ENCODE measurements at regions not wholly inside any gene's neighbourhood (a gene's known extent, or its start where the extent isn't known, plus 50 kb on each side); places are given as distances from the start of the nearest gene placed in this dataset.
"Not testable (repeated sequence)": the region's sequence is repeated elsewhere in the genome, so short reads cannot be mapped to it uniquely, and the experiment has no call there.

DNA sequence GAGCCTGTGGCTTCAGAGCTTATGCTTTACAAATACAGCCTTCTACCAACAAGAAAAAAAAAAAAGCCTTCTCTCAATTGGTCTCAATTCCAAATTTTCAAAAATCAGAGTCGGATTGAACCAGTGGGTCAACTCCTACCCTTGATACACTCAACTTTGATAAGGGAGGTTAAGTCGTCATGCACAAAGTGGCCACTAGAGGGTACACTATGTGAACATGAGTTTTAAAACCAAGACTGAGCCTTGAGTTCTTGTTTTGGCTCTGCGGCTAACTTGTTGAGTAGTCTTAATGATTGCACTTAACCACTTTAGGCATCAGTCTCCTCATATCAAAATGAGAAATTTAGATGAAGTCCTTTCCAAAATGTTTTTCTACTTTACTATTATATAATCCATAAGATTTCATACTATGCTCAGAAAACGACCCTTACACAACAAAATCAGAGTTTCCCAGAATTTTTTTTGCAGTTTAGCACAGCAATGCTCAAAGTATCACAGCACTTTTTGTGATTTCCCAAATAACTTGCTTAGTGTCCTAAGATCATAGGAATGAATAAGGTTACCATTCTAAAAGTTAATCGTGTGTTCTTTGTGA, 92.9 kb upstream of the MTAP start:
- no peak overlapping the region for H3K27ac ChIP-seq
- H3K27me3 ChIP-seq: no peaks in the 10 kb centered on the region
- H3K4me3 ChIP-seq: no peak overlapping the region
- H3K9me3 ChIP-seq: no peaks in the 10 kb centered on the region
- H3K4me1 ChIP-seq: no peaks in the 10 kb centered on the region
- TF ChIP-seq CTCF (IDR thresholded peaks at IDR 0.05) (peak in 2 of 3 experiments; percentile 70 to 84), POLR2A (IDR thresholded peaks at IDR 0.05) (no peak)
- WGBS, 2 donors: 56 to 59% methylated on average over 5 of the region's 5 CpGs
- peak; percentile 87 for DNase-seq
- intact Hi-C loops (cut with DNase I; ENCODE audit: low total_unique reads): no loop called here
- H3K36me3 ChIP-seq (ENCODE audit: low read depth, missing control alignments): no peaks in the 10 kb centered on the region

- 77 to 95% methylated on average over 4 of the region's 4 CpGs for WGBS, 2 donors
- TF ChIP-seq POLR2A (IDR thresholded peaks at IDR 0.05) (no peak), CTCF (IDR thresholded peaks at IDR 0.05) (no peak)
- intact Hi-C loops (cut with DNase I; ENCODE audit: low total_unique reads): no loop called here
These were observed 91.8 kb upstream of the MTAP start for GRCh38 chr9:21710548-21711191.

GRCh38 chr9:21711504-21711903, 90.9 kb upstream of the MTAP start:
- H3K4me3 ChIP-seq: no peak overlapping the region
- WGBS, 2 donors: 49 to 59% methylated on average over 2 of the region's 2 CpGs
- intact Hi-C loops (cut with DNase I; ENCODE audit: low total_unique reads): no loop called here
- H3K36me3 ChIP-seq (ENCODE audit: low read depth, missing control alignments): no peaks in the 10 kb centered on the region
- no peak for TF ChIP-seq POLR2A (IDR thresholded peaks at IDR 0.05)
- TF ChIP-seq CTCF (IDR thresholded peaks at IDR 0.05): no peak
- H3K27ac ChIP-seq: no peak overlapping the region
- no peaks in the 10 kb centered on the region for H3K4me1 ChIP-seq
- DNase-seq: no peak
- no peaks in the 10 kb centered on the region for H3K27me3 ChIP-seq
- no peaks in the 10 kb centered on the region for H3K9me3 ChIP-seq

More at GRCh38 chr9:21710548-21711191, 91.8 kb upstream of the MTAP start:
- Histone ChIP-seq H3K27me3 (no peaks in the 10 kb centered on the region), H3K4me3 (no peak overlapping the region), H3K27ac (no peak overlapping the region), H3K9me3 (no peaks in the 10 kb centered on the region), H3K4me1 (no peaks in the 10 kb centered on the region), H3K36me3 (ENCODE audit: low read depth, missing control alignments) (no peaks in the 10 kb centered on the region)
- DNase-seq: no peak

GRCh38 chr9:21715408-21715807, 87.0 kb upstream of the MTAP start:
- DNase-seq: no peak
- H3K27me3 ChIP-seq: no peaks in the 10 kb centered on the region
- H3K27ac ChIP-seq: no peak overlapping the region
- H3K4me1 ChIP-seq: no peaks in the 10 kb centered on the region
- WGBS, 2 donors: 55% methylated on average over 1 of the region's 1 CpG; no CpG with 5 or more reads in 1 of the 2 donors
- TF ChIP-seq POLR2A (IDR thresholded peaks at IDR 0.05) (no peak), CTCF (IDR thresholded peaks at IDR 0.05) (no peak)
- H3K9me3 ChIP-seq: no peaks in the 10 kb centered on the region
- H3K4me3 ChIP-seq: no peak overlapping the region
- intact Hi-C loops (cut with DNase I; ENCODE audit: low total_unique reads): no loop called here
- H3K36me3 ChIP-seq (ENCODE audit: low read depth, missing control alignments): no peaks in the 10 kb centered on the region

GRCh38 chr9:21720758-21721157, 81.7 kb upstream of the MTAP start:
- Histone ChIP-seq H3K36me3 (ENCODE audit: low read depth, missing control alignments) (no peaks in the 10 kb centered on the region), H3K27me3 (no peaks in the 10 kb centered on the region), H3K4me1 (no peaks in the 10 kb centered on the region), H3K9me3 (no peaks in the 10 kb centered on the region), H3K27ac (no peak overlapping the region), H3K4me3 (no peak overlapping the region)
- TF ChIP-seq CTCF (IDR thresholded peaks at IDR 0.05) (no peak), POLR2A (IDR thresholded peaks at IDR 0.05) (no peak)
- intact Hi-C loops (cut with DNase I; ENCODE audit: low total_unique reads): no loop called here
- 79 to 81% methylated on average over 5 of the region's 5 CpGs for WGBS, 2 donors
- no peak for DNase-seq

GRCh38 chr9:21727411-21727810, 75.0 kb upstream of the MTAP start:
- DNase-seq; H3K27ac ChIP-seq; H3K27me3 ChIP-seq; H3K4me3 ChIP-seq; H3K36me3 ChIP-seq (ENCODE audit: low read depth, missing control alignments); intact Hi-C loops (cut with DNase I; ENCODE audit: low total_unique reads); H3K4me1 ChIP-seq; H3K9me3 ChIP-seq: not testable (repeated sequence)
- WGBS, 2 donors: 88 to 93% methylated on average over 7 to 9 of the region's 9 CpGs
